Osteoblast (primary cell): ENCODE measurements at regions not wholly inside any gene's neighbourhood (a gene's known extent, or its start where the extent isn't known, plus 50 kb on each side); places are given as distances from the start of the nearest gene placed in this dataset.
A peak's percentile ranks its signal among the peaks of the same experiment; 100 is the strongest.

Source experiments
- DNase-seq: peaks from one replicate; pipeline ENCODE4 v3.0.0; 2011; ENCODE audit warnings: low spot score, mixed read lengths; ENCODE audit not compliant: insufficient read length; ENCODE audit errors: missing footprints
- H2AFZ ChIP-seq: 2 replicates; pipeline ENCODE4 v1.6.0; 2011; ENCODE audit warnings: mild to moderate bottlenecking, low read length
- H3K27ac ChIP-seq: 2 replicates; pipeline ENCODE4 v1.5.1; 2011; ENCODE audit warnings: mild to moderate bottlenecking, low read depth, low read length, moderate library complexity
- H3K27me3 ChIP-seq: 2 replicates; pipeline ENCODE4 v1.6.0; 2012; ENCODE audit warnings: mild to moderate bottlenecking, control low read depth, inconsistent platforms, low read length, moderate library complexity; ENCODE audit not compliant: insufficient read depth
- H3K36me3 ChIP-seq: 2 replicates; pipeline ENCODE4 v1.5.1; 2011; ENCODE audit warnings: mild to moderate bottlenecking, low read length, control low read depth, moderate library complexity; ENCODE audit not compliant: insufficient read depth
- H3K4me1 ChIP-seq: 2 replicates; pipeline ENCODE4 v1.5.1; 2011; ENCODE audit warnings: mild to moderate bottlenecking, low read length, control low read depth, moderate library complexity; ENCODE audit not compliant: insufficient read depth
- H3K4me2 ChIP-seq: 2 replicates; pipeline ENCODE4 v1.6.0; 2011; ENCODE audit warnings: mild to moderate bottlenecking, low read length; ENCODE audit not compliant: insufficient read depth
- H3K4me3 ChIP-seq: fragments of 200-600 bp; sonication (generic); 3 replicates; pipeline ENCODE4 v1.5.1; 2012; ENCODE audit warnings: mild to moderate bottlenecking, low read length, inconsistent platforms; ENCODE audit not compliant: insufficient read depth
- H3K79me2 ChIP-seq: 2 replicates; pipeline ENCODE4 v1.6.0; 2012; ENCODE audit warnings: mild to moderate bottlenecking, low read length, control low read depth, inconsistent platforms; ENCODE audit not compliant: insufficient read depth
- H3K9me3 ChIP-seq: 2 replicates; pipeline ENCODE4 v1.5.1; 2011; ENCODE audit warnings: low read depth, low read length, control low read depth
- H4K20me1 ChIP-seq: 2 replicates; pipeline ENCODE4 v1.6.0; 2012; ENCODE audit warnings: mild to moderate bottlenecking, low read length, control low read depth; ENCODE audit not compliant: insufficient read depth
- TF ChIP-seq, protein P1 (sequence below): IDR thresholded peaks from 2 replicates; pipeline ENCODE4 v1.5.1; 2011; ENCODE audit warnings: mild to moderate bottlenecking, low read depth, low read length, moderate library complexity; ENCODE audit errors: extremely low read depth

DNA sequence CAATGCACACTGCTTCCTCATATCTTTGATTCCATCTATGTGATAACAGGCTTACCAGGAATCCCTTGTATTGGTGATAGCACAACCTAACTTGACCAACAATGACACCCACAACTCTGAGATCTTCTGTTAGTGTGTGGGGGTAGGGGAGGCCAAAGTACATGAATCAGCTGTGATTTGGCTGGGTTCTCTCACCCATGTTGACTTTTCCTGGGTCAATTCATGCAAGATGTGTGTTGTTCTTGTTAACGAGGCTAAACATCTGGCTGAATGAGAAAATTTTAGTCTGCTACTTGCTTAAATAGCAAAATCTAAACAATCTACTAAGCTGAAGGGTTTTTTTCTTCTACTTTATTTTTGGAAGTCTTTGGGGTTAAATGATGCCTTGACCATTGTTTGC, 341.2 kb upstream of the SLC14A2 start:
- TF ChIP-seq, protein P1, sequence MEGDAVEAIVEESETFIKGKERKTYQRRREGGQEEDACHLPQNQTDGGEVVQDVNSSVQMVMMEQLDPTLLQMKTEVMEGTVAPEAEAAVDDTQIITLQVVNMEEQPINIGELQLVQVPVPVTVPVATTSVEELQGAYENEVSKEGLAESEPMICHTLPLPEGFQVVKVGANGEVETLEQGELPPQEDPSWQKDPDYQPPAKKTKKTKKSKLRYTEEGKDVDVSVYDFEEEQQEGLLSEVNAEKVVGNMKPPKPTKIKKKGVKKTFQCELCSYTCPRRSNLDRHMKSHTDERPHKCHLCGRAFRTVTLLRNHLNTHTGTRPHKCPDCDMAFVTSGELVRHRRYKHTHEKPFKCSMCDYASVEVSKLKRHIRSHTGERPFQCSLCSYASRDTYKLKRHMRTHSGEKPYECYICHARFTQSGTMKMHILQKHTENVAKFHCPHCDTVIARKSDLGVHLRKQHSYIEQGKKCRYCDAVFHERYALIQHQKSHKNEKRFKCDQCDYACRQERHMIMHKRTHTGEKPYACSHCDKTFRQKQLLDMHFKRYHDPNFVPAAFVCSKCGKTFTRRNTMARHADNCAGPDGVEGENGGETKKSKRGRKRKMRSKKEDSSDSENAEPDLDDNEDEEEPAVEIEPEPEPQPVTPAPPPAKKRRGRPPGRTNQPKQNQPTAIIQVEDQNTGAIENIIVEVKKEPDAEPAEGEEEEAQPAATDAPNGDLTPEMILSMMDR: no peak
- Histone ChIP-seq H3K4me2 (no peak overlapping the region), H3K9me3 (no peaks in the 10 kb centered on the region), H3K4me3 (no peak overlapping the region), H3K36me3 (no peaks in the 10 kb centered on the region), H3K79me2 (no peaks in the 10 kb centered on the region), H3K4me1 (no peaks in the 10 kb centered on the region), H2AFZ (no peak overlapping the region), H3K27me3 (no peaks in the 10 kb centered on the region), H4K20me1 (no peaks in the 10 kb centered on the region), H3K27ac (no peak overlapping the region)
- DNase-seq: no peak

DNA sequence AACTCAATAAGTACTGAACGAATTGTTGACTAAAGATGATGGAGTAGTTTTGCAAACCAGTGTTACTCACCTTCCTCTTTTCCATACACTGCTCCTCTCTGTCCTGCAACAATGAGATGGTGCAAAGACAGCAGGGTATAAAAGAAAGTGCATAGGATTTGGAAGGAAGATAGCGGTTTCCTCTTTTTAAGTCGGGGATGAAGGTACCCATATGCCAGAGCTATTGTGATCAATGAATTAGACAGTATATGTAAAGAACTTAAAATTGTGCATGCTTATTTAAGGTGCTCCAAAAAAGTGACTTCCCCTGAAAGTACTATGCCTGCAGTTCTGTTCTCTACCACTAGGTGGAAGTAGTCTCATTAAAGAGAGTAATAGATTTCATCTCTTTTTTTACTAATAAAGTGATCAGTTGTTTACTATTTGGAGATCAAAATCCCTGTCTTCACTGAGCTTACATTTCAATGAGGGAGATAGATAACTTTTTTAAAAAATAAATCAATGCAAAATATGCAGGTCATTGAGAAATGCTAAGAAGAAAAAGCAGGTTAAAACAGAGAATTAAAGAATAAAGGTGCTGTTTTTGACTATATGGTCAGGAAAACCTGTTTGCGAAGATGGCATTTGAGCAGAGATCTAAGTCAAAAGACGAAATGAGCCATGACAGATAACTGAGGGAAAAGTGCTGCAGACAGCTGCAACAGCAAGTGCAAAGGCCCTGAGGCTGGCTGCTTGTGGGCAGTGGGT, 339.7 kb upstream of the SLC14A2 start:
- Histone ChIP-seq H3K9me3 (no peaks in the 10 kb centered on the region), H3K27me3 (no peaks in the 10 kb centered on the region), H4K20me1 (no peaks in the 10 kb centered on the region), H3K27ac (no peak overlapping the region), H3K79me2 (no peaks in the 10 kb centered on the region), H3K36me3 (no peaks in the 10 kb centered on the region), H3K4me3 (no peak overlapping the region), H3K4me2 (no peak overlapping the region), H2AFZ (no peak overlapping the region), H3K4me1 (no peaks in the 10 kb centered on the region)
- TF ChIP-seq, protein P1: peak; percentile 83
- DNase-seq: no peak

DNA sequence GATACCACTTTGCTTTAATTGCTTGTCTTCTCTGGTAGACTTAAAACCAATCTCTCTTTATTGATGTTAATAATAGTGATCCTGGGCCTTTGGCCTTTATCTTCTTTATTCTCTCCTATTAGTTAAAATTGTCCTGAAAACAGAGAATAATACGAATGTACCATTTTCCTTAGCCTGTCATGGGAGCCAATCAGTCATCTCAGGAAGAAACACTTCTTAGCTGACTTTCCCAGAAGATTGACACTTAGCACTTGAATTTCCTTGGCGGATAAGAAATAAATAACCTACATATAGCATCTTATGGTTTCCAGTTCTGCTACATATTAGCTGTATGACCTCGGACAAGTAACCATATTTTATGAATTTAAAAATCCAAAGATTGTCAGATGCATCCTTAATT, 338.4 kb upstream of the SLC14A2 start:
- no peak for DNase-seq
- Histone ChIP-seq H3K4me2 (no peak overlapping the region), H3K4me1 (peaks cover 2% of the 10 kb centered on the region), H3K9me3 (no peaks in the 10 kb centered on the region), H3K79me2 (no peaks in the 10 kb centered on the region), H3K27ac (no peak overlapping the region), H4K20me1 (no peaks in the 10 kb centered on the region), H3K36me3 (no peaks in the 10 kb centered on the region), H3K27me3 (no peaks in the 10 kb centered on the region), H3K4me3 (no peak overlapping the region), H2AFZ (no peak overlapping the region)
- TF ChIP-seq, protein P1: no peak

DNA sequence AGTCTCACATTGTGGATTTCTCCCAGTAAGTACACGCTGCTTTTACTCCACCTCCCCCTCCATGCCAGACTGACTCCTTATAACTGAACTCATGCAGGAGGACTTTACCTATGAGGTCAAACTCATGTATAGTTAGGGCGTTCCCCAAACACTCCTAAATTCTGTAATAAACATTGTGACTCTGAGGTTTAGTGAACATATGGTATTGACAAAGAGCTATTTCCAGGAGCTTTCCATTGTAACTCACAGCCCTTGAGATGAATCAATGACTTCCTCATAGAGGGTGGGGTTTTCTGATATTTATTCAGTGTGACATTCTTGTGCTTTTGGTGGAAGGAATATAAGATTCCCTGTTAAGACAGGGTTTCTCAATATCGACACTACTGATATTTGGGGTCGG, 337.4 kb upstream of the SLC14A2 start:
- Histone ChIP-seq H3K79me2 (no peaks in the 10 kb centered on the region), H3K9me3 (no peaks in the 10 kb centered on the region), H2AFZ (no peak overlapping the region), H3K4me3 (no peak overlapping the region), H4K20me1 (no peaks in the 10 kb centered on the region), H3K27ac (no peak overlapping the region), H3K27me3 (no peaks in the 10 kb centered on the region), H3K4me2 (no peak overlapping the region), H3K36me3 (no peaks in the 10 kb centered on the region), H3K4me1 (peaks cover 6% of the 10 kb centered on the region)
- TF ChIP-seq, protein P1: no peak
- DNase-seq: no peak
